CD4-positive, alpha-beta memory T cell (primary cell): ENCODE measurements at regions not wholly inside any gene's neighbourhood (a gene's known extent, or its start where the extent isn't known, plus 50 kb on each side); places are given as distances from the start of the nearest gene placed in this dataset.

Source experiments
- CTCF ChIA-PET: fragments of 350-600 bp; sonication (Branson Sonifier 250); formaldehyde crosslinking; loops from one replicate; lab custom pipeline; 2021; ENCODE audit warnings: inconsistent platforms; ENCODE audit not compliant: partially characterized antibody; lab: Charles Lee
- POLR2A ChIA-PET: fragments of 350-600 bp; sonication (Branson Sonifier 250); formaldehyde crosslinking; loops from one replicate; lab custom pipeline; 2021; ENCODE audit not compliant: partially characterized antibody; lab: Charles Lee
- DNase-seq, 5 donors: peaks; one replicate each; pipeline versions ENCODE4 v3.0.0 to v3.0.0-alpha.2; 2020 to 2022; ENCODE audit warnings: mixed read lengths in 1 of 5
- H3K27ac ChIP-seq: one replicate; pipeline ENCODE4 v1.7.0; 2013; ENCODE audit warnings: low read depth, low read length
- H3K27me3 ChIP-seq: 2 replicates; pipeline ENCODE4 v1.7.0; 2013; ENCODE audit warnings: mild to moderate bottlenecking, low read length, moderate library complexity; ENCODE audit not compliant: insufficient read depth
- H3K36me3 ChIP-seq: 2 replicates; pipeline ENCODE4 v1.7.0; 2013; ENCODE audit warnings: mild to moderate bottlenecking, low read length, moderate library complexity; ENCODE audit not compliant: insufficient read depth
- H3K4me1 ChIP-seq: 2 replicates; pipeline ENCODE4 v1.7.0; 2013; ENCODE audit warnings: mild to moderate bottlenecking, low read length, moderate library complexity; ENCODE audit not compliant: insufficient read depth
- H3K4me3 ChIP-seq, 2 donors: one replicate each; pipeline ENCODE4 v1.7.0; 2013; ENCODE audit warnings: low read length in 2 of 2, mild to moderate bottlenecking in 1 of 2
- H3K9me3 ChIP-seq, 2 donors: one replicate each; pipeline ENCODE4 v1.7.0; 2013; ENCODE audit warnings: low read length in 2 of 2, control low read depth in 1 of 2; ENCODE audit not compliant: control insufficient read depth in 1 of 2
- H3K27ac Mint-ChIP-seq, 7 donors: one replicate each; pipeline ENCODE4 v1.8.0; 2020 to 2021; ENCODE audit warnings: mixed read lengths in 7 of 7, mild to moderate bottlenecking in 6 of 7, inconsistent platforms in 3 of 7, moderate library complexity in 3 of 7
- H3K27me3 Mint-ChIP-seq, 2 donors: one replicate each; pipeline ENCODE4 v1.8.0; 2020 to 2021; ENCODE audit warnings: mixed read lengths in 2 of 2
- H3K36me3 Mint-ChIP-seq, 2 donors: one replicate each; pipeline ENCODE4 v1.8.0; 2020 to 2021; ENCODE audit warnings: mixed read lengths in 2 of 2, inconsistent platforms in 1 of 2, mild to moderate bottlenecking in 1 of 2
- H3K4me1 Mint-ChIP-seq, 4 donors: one replicate each; pipeline ENCODE4 v1.8.0; 2020 to 2021; ENCODE audit warnings: mixed read lengths in 4 of 4, mild to moderate bottlenecking in 1 of 4
- H3K4me3 Mint-ChIP-seq, 8 donors: one replicate each; pipeline ENCODE4 v1.8.0; 2020 to 2021; ENCODE audit warnings: mixed read lengths in 8 of 8, mild to moderate bottlenecking in 7 of 8, moderate library complexity in 6 of 8, inconsistent platforms in 3 of 8
- H3K9me3 Mint-ChIP-seq, 8 donors: one replicate each; pipeline ENCODE4 v1.8.0; 2020 to 2021; ENCODE audit warnings: mixed read lengths in 8 of 8, mild to moderate bottlenecking in 5 of 8, inconsistent platforms in 3 of 8, moderate library complexity in 1 of 8
- intact Hi-C: fragments of 100-400 bp; cut with micrococcal nuclease; formaldehyde crosslinking; loops from one replicate; pipeline ENCODE4 v1.15.1; 2023

- no peaks in the 10 kb centered on the region for H3K27me3 ChIP-seq
- intact Hi-C loops = no loop called here
- Mint-ChIP-seq H3K4me1 (peaks cover 4 to 6% (median 5%) of the 10 kb centered on the region in 4 donors), H3K36me3 (no peaks in the 10 kb centered on the region), H3K4me3 (no peak overlapping the region), H3K27ac (no peak overlapping the region), H3K27me3 (no peaks in the 10 kb centered on the region), H3K9me3 (peaks cover 0 to 7% (median 0%) of the 10 kb centered on the region in 8 donors)
- H3K36me3 ChIP-seq = no peaks in the 10 kb centered on the region
- H3K4me3 ChIP-seq = no peak overlapping the region
- ChIA-PET POLR2A (no interaction called here), CTCF (no interaction called here)
- no peaks in the 10 kb centered on the region for H3K4me1 ChIP-seq
- DNase-seq = no peak
- H3K9me3 ChIP-seq = no peaks in the 10 kb centered on the region
- no peak overlapping the region for H3K27ac ChIP-seq
These were observed 344.1 kb upstream of the RPS23 start for GRCh38 chr5:82622205-82622604.

GRCh38 chr5:82620957-82621600 lies 342.9 kb upstream of the RPS23 start:
- peak in 2 of 5 donors; percentile 1 to 15 for DNase-seq
- no peaks in the 10 kb centered on the region for H3K27me3 Mint-ChIP-seq
- H3K27ac Mint-ChIP-seq = peak overlapping the region in 4 of 7 donors; percentile 50 to 83 (median 64)
- H3K4me1 Mint-ChIP-seq = peaks cover 4 to 6% (median 5%) of the 10 kb centered on the region in 4 donors
- CTCF ChIA-PET = no interaction called here
- POLR2A ChIA-PET = no interaction called here
- no peaks in the 10 kb centered on the region for H3K9me3 ChIP-seq
- no peaks in the 10 kb centered on the region for H3K36me3 Mint-ChIP-seq
- H3K36me3 ChIP-seq = no peaks in the 10 kb centered on the region
- H3K9me3 Mint-ChIP-seq = peaks cover 0 to 7% (median 0%) of the 10 kb centered on the region in 8 donors
- no peak overlapping the region for H3K4me3 ChIP-seq
- intact Hi-C loops = no loop called here
- H3K4me1 ChIP-seq = no peaks in the 10 kb centered on the region
- no peaks in the 10 kb centered on the region for H3K27me3 ChIP-seq
- H3K4me3 Mint-ChIP-seq = peak overlapping the region in 1 of 8 donors; percentile 37
- H3K27ac ChIP-seq = no peak overlapping the region

- CTCF ChIA-PET = no interaction called here
- Histone ChIP-seq H3K36me3 (no peaks in the 10 kb centered on the region), H3K9me3 (no peaks in the 10 kb centered on the region), H3K27ac (no peak overlapping the region), H3K4me3 (no peak overlapping the region), H3K27me3 (no peaks in the 10 kb centered on the region), H3K4me1 (no peaks in the 10 kb centered on the region)
- Mint-ChIP-seq H3K9me3 (peaks cover 0 to 15% (median 0%) of the 10 kb centered on the region in 8 donors), H3K27ac (no peak overlapping the region), H3K4me3 (no peak overlapping the region), H3K27me3 (peaks cover 0 to 1% of the 10 kb centered on the region in 2 donors), H3K4me1 (peaks cover 4 to 6% (median 5%) of the 10 kb centered on the region in 4 donors), H3K36me3 (no peaks in the 10 kb centered on the region)
- no peak for DNase-seq
- POLR2A ChIA-PET = interaction anchor here (0.7 kb wide), 1 partner anchor 59 kb away, joined by 3 read pairs; no protein-coding TSS in a partner anchor
- intact Hi-C loops = no loop called here
These were observed 340.9 kb upstream of the RPS23 start for GRCh38 chr5:82619097-82619496.

- intact Hi-C loops = no loop called here
- POLR2A ChIA-PET = no interaction called here
- DNase-seq = no peak
- Histone ChIP-seq H3K4me3 (no peak overlapping the region), H3K9me3 (no peaks in the 10 kb centered on the region), H3K4me1 (no peaks in the 10 kb centered on the region), H3K27me3 (no peaks in the 10 kb centered on the region), H3K27ac (no peak overlapping the region), H3K36me3 (no peaks in the 10 kb centered on the region)
- Mint-ChIP-seq H3K36me3 (no peaks in the 10 kb centered on the region), H3K27me3 (peaks cover 1 to 4% of the 10 kb centered on the region in 2 donors), H3K4me1 (no peaks in the 10 kb centered on the region), H3K4me3 (no peak overlapping the region), H3K9me3 (peaks cover 0 to 15% (median under 1%) of the 10 kb centered on the region in 8 donors), H3K27ac (no peak overlapping the region)
- CTCF ChIA-PET = no interaction called here
These were observed 336.6 kb upstream of the RPS23 start for GRCh38 chr5:82614706-82615105.

- DNase-seq = no peak
- H3K36me3 Mint-ChIP-seq = no peaks in the 10 kb centered on the region
- no peaks in the 10 kb centered on the region for H3K4me1 Mint-ChIP-seq
- peaks cover 1 to 4% of the 10 kb centered on the region in 2 donors for H3K27me3 Mint-ChIP-seq
- POLR2A ChIA-PET = no interaction called here
- Histone ChIP-seq H3K4me1 (no peaks in the 10 kb centered on the region), H3K27ac (no peak overlapping the region), H3K9me3 (no peaks in the 10 kb centered on the region), H3K27me3 (no peaks in the 10 kb centered on the region), H3K36me3 (no peaks in the 10 kb centered on the region), H3K4me3 (no peak overlapping the region)
- H3K4me3 Mint-ChIP-seq = no peak overlapping the region
- intact Hi-C loops = no loop called here
- H3K27ac Mint-ChIP-seq = no peak overlapping the region
- CTCF ChIA-PET = no interaction called here
- H3K9me3 Mint-ChIP-seq = peaks cover 0 to 10% (median under 1%) of the 10 kb centered on the region in 8 donors
These were observed 335.7 kb upstream of the RPS23 start for GRCh38 chr5:82613891-82614290.

DNA sequence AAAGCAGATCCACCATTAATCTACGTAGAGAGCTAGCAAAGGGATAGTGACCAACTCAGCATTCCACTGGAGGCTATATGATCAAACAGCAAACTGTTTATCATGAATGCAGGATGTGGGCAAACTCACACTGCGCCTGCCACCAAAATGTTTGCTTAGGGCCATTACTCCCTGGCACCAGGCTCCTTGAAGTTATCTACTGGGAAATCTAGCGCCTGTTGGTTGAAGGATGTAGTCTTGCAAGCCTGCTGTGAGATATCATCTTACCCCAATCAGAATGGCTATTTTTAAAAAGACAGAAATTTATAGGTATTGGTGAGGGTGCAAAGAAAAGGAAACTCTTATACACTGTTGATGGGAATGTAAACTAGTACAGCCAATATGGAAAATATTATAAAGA lies 332.5 kb upstream of the RPS23 start:
- ChIA-PET POLR2A (no interaction called here), CTCF (no interaction called here)
- H3K4me1 Mint-ChIP-seq = no peaks in the 10 kb centered on the region
- no peak overlapping the region for H3K4me3 Mint-ChIP-seq
- peaks cover 1 to 11% of the 10 kb centered on the region in 2 donors for H3K27me3 Mint-ChIP-seq
- Histone ChIP-seq H3K9me3 (no peaks in the 10 kb centered on the region), H3K27ac (no peak overlapping the region), H3K36me3 (no peaks in the 10 kb centered on the region), H3K4me3 (no peak overlapping the region), H3K27me3 (no peaks in the 10 kb centered on the region), H3K4me1 (no peaks in the 10 kb centered on the region)
- H3K9me3 Mint-ChIP-seq = peaks cover 0 to 14% (median 8%) of the 10 kb centered on the region in 8 donors
- H3K36me3 Mint-ChIP-seq = no peaks in the 10 kb centered on the region
- no peak overlapping the region for H3K27ac Mint-ChIP-seq
- DNase-seq = no peak
- intact Hi-C loops = no loop called here

- peaks cover 6 to 12% of the 10 kb centered on the region in 2 donors for H3K27me3 Mint-ChIP-seq
- DNase-seq = peak in 1 of 5 donors; percentile 33
- H3K36me3 Mint-ChIP-seq = no peaks in the 10 kb centered on the region
- intact Hi-C loops = no loop called here
- H3K4me3 Mint-ChIP-seq = no peak overlapping the region
- POLR2A ChIA-PET = no interaction called here
- Histone ChIP-seq H3K36me3 (no peaks in the 10 kb centered on the region), H3K4me1 (no peaks in the 10 kb centered on the region), H3K4me3 (no peak overlapping the region), H3K27ac (no peak overlapping the region), H3K9me3 (no peaks in the 10 kb centered on the region), H3K27me3 (no peaks in the 10 kb centered on the region)
- H3K27ac Mint-ChIP-seq = no peak overlapping the region
- CTCF ChIA-PET = no interaction called here
- H3K4me1 Mint-ChIP-seq = no peaks in the 10 kb centered on the region
- H3K9me3 Mint-ChIP-seq = peaks cover 0 to 12% (median 6%) of the 10 kb centered on the region in 8 donors
These were observed 327.4 kb upstream of the RPS23 start for GRCh38 chr5:82605441-82605973.
